Caco-2 (cell line): ENCODE measurements at regions not wholly inside any gene's neighbourhood (a gene's known extent, or its start where the extent isn't known, plus 50 kb on each side); places are given as distances from the start of the nearest gene placed in this dataset.

ENCODE experiments used
- BruUV-seq: library from RNA; stranded (reverse); fragments of 400-500 nt; replicated peaks from 2 replicates; lab custom pipeline; 2021; lab: Mats Ljungman, UMichigan
- CTCF ChIA-PET: fragments of 300-600 bp; sonication (Branson Sonifier 250); formaldehyde crosslinking; loops from one replicate; lab custom pipeline; 2022; ENCODE audit warnings: antibody characterized with exemption; lab: Charles Lee
- POLR2A ChIA-PET: fragments of 300-600 bp; sonication (Branson Sonifier 250); formaldehyde crosslinking; loops from one replicate; lab custom pipeline; 2022; ENCODE audit warnings: antibody characterized with exemption; lab: Charles Lee
- DNase-seq, 2 experiments: peaks; one replicate each; pipeline versions ENCODE4 v3.0.0 to v3.0.0-alpha.2; 2020 to 2022
- H3K27me3 ChIP-seq: replicated peaks from 2 replicates; pipeline ENCODE4 v1.6.0; 2011; ENCODE audit warnings: low read length; ENCODE audit not compliant: control insufficient read depth, insufficient read depth
- H3K36me3 ChIP-seq: 2 replicates; pipeline ENCODE4 v1.5.1; 2011; ENCODE audit warnings: low read length; ENCODE audit not compliant: control insufficient read depth, insufficient read depth
- H3K4me1 ChIP-seq: fragments of 250-450 bp; sonication (Bioruptor Pico); 2 replicates; pipeline ENCODE4 v1.5.1; 2020; ENCODE audit warnings: mild to moderate bottlenecking
- H3K4me3 ChIP-seq: 2 replicates; pipeline ENCODE4 v1.5.1; 2011; ENCODE audit warnings: low read depth, mild to moderate bottlenecking, control low read depth, low read length
- H3K9me3 ChIP-seq: fragments of 250-450 bp; sonication (Bioruptor Pico); 2 replicates; pipeline ENCODE4 v1.5.1; 2020; ENCODE audit warnings: mild to moderate bottlenecking, moderate library complexity
- H3K27ac Mint-ChIP-seq: one replicate; pipeline ENCODE4 v1.8.0; 2022; ENCODE audit warnings: mixed read lengths; ENCODE audit not compliant: unreplicated experiment
- H3K27me3 Mint-ChIP-seq: one replicate; pipeline ENCODE4 v1.8.0; 2022; ENCODE audit warnings: mixed read lengths; ENCODE audit not compliant: insufficient read depth, unreplicated experiment
- H3K36me3 Mint-ChIP-seq: one replicate; pipeline ENCODE4 v1.8.0; 2022; ENCODE audit warnings: mild to moderate bottlenecking, mixed read lengths; ENCODE audit not compliant: insufficient read depth, unreplicated experiment
- H3K4me1 Mint-ChIP-seq: one replicate; pipeline ENCODE4 v1.8.0; 2022; ENCODE audit warnings: low read depth, mixed read lengths; ENCODE audit not compliant: unreplicated experiment
- H3K4me3 Mint-ChIP-seq: one replicate; pipeline ENCODE4 v1.8.0; 2022; ENCODE audit warnings: mild to moderate bottlenecking, moderate library complexity, mixed read lengths; ENCODE audit not compliant: unreplicated experiment
- H3K9me3 Mint-ChIP-seq: one replicate; pipeline ENCODE4 v1.8.0; 2022; ENCODE audit warnings: mixed read lengths; ENCODE audit not compliant: unreplicated experiment
- intact Hi-C: fragments of 100-400 bp; cut with micrococcal nuclease; formaldehyde crosslinking; loops from one replicate; pipeline ENCODE4 v1.10.0; 2022; ENCODE audit not compliant: unreplicated experiment
- TF ChIP-seq, protein P1 (sequence below), 2 experiments: fragments of 200-600 bp in 1 of 2; IDR thresholded peaks; 1 replicate in 1 of 2; 2 replicates in 1 of 2; pipeline versions ENCODE4 v1.5.1 to v1.8.0; 2011 to 2022; ENCODE audit warnings: antibody characterized with exemption in 1 of 2, control low read depth in 1 of 2, inconsistent platforms in 1 of 2, low read depth in 1 of 2, low read length in 1 of 2, mild to moderate bottlenecking in 1 of 2, moderate library complexity in 1 of 2; ENCODE audit not compliant: insufficient read depth in 1 of 2, severe bottlenecking in 1 of 2, unreplicated experiment in 1 of 2

DNA sequence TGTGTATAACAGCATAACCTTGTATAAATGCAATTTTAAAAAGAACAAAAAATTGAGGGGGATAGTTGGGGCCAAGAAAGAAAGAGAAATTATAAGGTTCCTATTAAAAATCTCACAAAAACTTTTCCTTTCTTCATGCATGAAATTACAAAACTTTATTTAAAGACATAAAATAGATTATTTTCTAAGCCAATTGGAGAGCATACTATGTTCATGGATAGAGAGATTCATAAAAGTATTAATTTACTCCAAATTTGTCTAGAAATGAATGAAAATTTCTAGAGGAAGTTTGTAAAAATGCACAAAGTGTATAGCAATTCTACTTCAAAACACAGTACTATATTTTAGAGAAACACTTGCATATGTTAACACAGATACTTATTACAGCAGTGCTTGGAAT is 200.4 kb downstream of the PCSK1 start:
- no peaks in the 10 kb centered on the region for H3K36me3 ChIP-seq
- no peak for DNase-seq
- H3K9me3 ChIP-seq, result peaks cover 15% of the 10 kb centered on the region; the same call in 1 of the 2 replicates
- no peaks in the 10 kb centered on the region; the same call in 1 of the 2 replicates for H3K4me1 ChIP-seq
- intact Hi-C loops, result no loop called here
- no peak overlapping the region for H3K4me3 Mint-ChIP-seq
- peaks cover 20% of the 10 kb centered on the region for H3K9me3 Mint-ChIP-seq
- ChIA-PET CTCF (no interaction called here), POLR2A (no interaction called here)
- H3K4me3 ChIP-seq, result no peak overlapping the region
- H3K36me3 Mint-ChIP-seq, result no peaks in the 10 kb centered on the region
- no TSS peak for BruUV-seq
- H3K4me1 Mint-ChIP-seq, result peaks cover 1% of the 10 kb centered on the region
- no peaks in the 10 kb centered on the region for H3K27me3 ChIP-seq
- no peaks in the 10 kb centered on the region for H3K27me3 Mint-ChIP-seq
- no peak overlapping the region for H3K27ac Mint-ChIP-seq
- TF ChIP-seq, protein P1, sequence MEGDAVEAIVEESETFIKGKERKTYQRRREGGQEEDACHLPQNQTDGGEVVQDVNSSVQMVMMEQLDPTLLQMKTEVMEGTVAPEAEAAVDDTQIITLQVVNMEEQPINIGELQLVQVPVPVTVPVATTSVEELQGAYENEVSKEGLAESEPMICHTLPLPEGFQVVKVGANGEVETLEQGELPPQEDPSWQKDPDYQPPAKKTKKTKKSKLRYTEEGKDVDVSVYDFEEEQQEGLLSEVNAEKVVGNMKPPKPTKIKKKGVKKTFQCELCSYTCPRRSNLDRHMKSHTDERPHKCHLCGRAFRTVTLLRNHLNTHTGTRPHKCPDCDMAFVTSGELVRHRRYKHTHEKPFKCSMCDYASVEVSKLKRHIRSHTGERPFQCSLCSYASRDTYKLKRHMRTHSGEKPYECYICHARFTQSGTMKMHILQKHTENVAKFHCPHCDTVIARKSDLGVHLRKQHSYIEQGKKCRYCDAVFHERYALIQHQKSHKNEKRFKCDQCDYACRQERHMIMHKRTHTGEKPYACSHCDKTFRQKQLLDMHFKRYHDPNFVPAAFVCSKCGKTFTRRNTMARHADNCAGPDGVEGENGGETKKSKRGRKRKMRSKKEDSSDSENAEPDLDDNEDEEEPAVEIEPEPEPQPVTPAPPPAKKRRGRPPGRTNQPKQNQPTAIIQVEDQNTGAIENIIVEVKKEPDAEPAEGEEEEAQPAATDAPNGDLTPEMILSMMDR (IDR thresholded peaks at IDR 0.05; ENCODE audit: insufficient read depth in 1 of 2, low read depth in 1 of 2, low read length in 1 of 2, severe bottlenecking in 1 of 2, unreplicated experiment in 1 of 2), result no peak

DNA sequence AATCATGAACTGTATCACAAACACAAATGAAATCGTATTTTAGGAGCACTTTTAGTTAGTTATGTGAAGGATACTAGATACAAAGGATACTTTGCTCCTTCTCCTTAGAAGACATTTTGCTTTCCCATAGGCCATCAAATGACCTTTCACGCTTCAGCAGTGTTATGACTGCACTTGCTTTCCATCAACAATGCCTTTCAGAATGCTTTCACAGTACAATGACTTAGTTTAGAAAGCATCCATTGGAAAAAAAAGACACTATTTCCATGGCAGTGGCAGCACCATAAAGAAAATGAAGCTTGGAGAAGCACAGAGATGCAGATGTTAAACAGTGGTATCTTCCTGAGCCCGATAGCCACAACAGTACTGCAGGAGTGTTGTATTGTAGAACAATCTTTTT is 203.9 kb downstream of the PCSK1 start:
- ChIA-PET CTCF (no interaction called here), POLR2A (no interaction called here)
- intact Hi-C loops, result no loop called here
- Mint-ChIP-seq H3K27ac (no peak overlapping the region), H3K36me3 (no peaks in the 10 kb centered on the region), H3K9me3 (peaks cover 20% of the 10 kb centered on the region), H3K27me3 (no peaks in the 10 kb centered on the region), H3K4me3 (no peak overlapping the region), H3K4me1 (peaks cover 13% of the 10 kb centered on the region)
- BruUV-seq, result no TSS peak
- TF ChIP-seq, protein P1 (IDR thresholded peaks at IDR 0.05; ENCODE audit: insufficient read depth in 1 of 2, low read depth in 1 of 2, low read length in 1 of 2, severe bottlenecking in 1 of 2, unreplicated experiment in 1 of 2), result no peak
- H3K4me1 ChIP-seq, result peaks cover 9% of the 10 kb centered on the region; the same call in 1 of the 2 replicates
- DNase-seq, result no peak
- H3K27me3 ChIP-seq, result no peaks in the 10 kb centered on the region
- H3K9me3 ChIP-seq, result peaks cover 15% of the 10 kb centered on the region; the same call in 1 of the 2 replicates
- H3K36me3 ChIP-seq, result no peaks in the 10 kb centered on the region
- H3K4me3 ChIP-seq, result no peak overlapping the region

DNA sequence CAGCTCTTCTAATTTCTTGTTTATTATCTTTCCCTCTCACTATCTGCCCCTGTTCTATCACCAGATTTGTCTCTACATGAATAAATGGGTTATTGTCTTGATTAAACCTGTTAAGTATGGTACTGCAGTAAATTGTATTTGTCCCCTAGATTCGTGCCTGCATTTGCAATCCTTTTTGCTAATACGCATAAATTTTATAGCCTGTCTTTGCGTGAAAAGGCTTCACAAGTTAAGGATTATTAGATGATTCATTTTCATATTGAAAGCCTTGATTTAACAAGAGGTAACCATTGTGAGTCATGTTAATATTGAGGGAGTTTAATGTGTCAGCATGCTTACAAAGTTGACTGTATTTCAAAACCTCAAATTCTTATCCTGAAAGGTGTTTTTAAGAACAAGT is 204.6 kb downstream of the PCSK1 start:
- intact Hi-C loops, result no loop called here
- POLR2A ChIA-PET, result no interaction called here
- peaks cover 15% of the 10 kb centered on the region; the same call in 1 of the 2 replicates for H3K9me3 ChIP-seq
- CTCF ChIA-PET, result no interaction called here
- Mint-ChIP-seq H3K36me3 (no peaks in the 10 kb centered on the region), H3K4me1 (peaks cover 13% of the 10 kb centered on the region), H3K27me3 (no peaks in the 10 kb centered on the region), H3K27ac (no peak overlapping the region), H3K9me3 (peaks cover 20% of the 10 kb centered on the region), H3K4me3 (no peak overlapping the region)
- BruUV-seq, result no TSS peak
- H3K36me3 ChIP-seq, result no peaks in the 10 kb centered on the region
- peaks cover 9% of the 10 kb centered on the region; the same call in 1 of the 2 replicates for H3K4me1 ChIP-seq
- TF ChIP-seq, protein P1 (IDR thresholded peaks at IDR 0.05; ENCODE audit: insufficient read depth in 1 of 2, low read depth in 1 of 2, low read length in 1 of 2, severe bottlenecking in 1 of 2, unreplicated experiment in 1 of 2), result no peak
- no peaks in the 10 kb centered on the region for H3K27me3 ChIP-seq
- H3K4me3 ChIP-seq, result no peak overlapping the region
- no peak for DNase-seq
